Stimulated activated CD4-positive, alpha-beta T cell treated with anti-CD3 and anti-CD28 coated beads, Interleukin-2, amount 100 ng/mL, for 24 hours (primary cell): ENCODE measurements at regions not wholly inside any gene's neighbourhood (a gene's known extent, or its start where the extent isn't known, plus 50 kb on each side); places are given as distances from the start of the nearest gene placed in this dataset.
"Not testable (repeated sequence)": the region's sequence is repeated elsewhere in the genome, so short reads cannot be mapped to it uniquely, and the experiment has no call there.

Experiments
- DNase-seq, 2 donors: peaks; one replicate each; pipeline ENCODE4 v3.0.0-alpha.2; 2020

DNA sequence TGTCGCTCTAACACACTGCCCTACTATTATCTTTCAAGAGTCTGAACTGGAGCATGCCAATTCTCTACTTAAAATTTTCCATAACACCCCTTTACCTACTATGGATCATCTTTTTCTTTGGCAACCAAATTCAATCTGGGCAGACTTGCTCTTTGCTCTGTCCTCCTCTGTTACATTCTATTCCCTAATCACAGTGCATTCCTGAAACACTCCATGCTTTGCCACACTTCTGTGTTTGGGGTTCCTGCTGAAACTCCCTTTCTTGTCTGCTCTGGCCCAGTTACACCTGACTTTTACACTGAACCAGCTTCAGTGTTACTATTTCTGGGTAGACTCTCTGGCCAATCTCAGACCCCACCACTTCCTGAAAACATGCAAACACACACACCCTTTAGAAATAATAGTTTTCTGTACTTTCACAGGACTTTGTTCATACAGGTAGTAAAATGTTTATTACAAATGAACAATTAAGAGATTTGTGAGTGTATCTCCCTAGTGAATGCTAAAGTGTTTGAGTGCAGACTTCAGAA lies 119.9 kb upstream of the DCC start:
- DNase-seq, result no peak

DNA sequence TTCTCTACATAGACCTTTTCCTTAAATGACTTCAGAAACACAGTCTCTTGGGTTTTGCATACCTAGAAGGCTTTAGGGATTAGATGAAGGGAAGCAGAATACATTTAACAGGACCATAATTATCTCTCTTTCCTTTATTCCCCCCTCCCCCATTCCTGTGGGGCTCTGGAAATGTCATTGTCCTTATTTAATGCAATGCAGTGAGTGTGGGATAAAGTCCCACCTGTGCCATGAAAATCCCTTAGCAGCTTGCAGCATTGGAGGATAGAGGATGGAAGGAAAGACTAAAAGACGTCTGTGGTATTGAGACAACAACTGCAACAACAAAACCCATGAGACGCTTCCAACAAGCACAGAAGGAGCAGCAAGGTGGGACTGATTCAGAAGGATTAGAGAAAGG lies 117.8 kb upstream of the DCC start:
- DNase-seq, result no peak

DNA sequence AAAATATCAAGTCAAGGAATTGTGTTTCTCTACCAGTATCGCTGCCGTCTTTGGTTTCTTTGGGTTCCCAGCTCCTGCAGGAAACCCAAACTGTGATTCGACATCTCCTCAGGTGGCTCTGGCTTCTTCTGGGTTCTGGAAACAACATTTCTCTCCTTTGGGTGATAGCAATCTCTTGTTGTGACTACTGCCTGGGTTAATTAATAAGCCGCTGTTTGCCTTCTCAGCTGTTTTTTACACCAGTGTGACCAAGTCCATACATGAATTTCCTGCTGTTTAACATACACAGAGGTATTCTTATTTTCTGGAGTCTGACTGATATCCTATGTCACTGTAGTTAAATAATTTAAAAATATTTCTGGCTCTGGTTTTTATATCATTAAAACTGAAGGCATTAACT lies 112.5 kb upstream of the DCC start:
- no peak for DNase-seq

DNA sequence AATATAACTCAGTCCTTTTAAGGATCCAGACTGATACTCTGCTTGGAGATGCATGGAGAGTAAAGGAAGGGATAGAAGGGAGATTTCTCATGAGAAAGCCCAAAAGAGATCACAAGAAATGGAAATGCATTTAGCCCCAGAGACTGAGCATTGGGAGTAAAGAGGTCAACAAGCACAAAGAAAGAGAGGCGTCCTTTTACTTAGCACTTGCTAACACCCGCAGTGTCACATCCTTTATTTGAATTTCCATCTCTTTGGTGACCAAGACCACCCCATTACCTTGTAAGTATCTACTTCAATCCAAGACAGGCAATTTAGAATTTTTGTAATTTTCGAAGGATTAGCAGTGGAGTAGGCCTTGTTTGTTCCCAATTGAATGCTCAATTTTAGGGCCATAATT lies 111.8 kb upstream of the DCC start:
- DNase-seq, result no peak

DNA sequence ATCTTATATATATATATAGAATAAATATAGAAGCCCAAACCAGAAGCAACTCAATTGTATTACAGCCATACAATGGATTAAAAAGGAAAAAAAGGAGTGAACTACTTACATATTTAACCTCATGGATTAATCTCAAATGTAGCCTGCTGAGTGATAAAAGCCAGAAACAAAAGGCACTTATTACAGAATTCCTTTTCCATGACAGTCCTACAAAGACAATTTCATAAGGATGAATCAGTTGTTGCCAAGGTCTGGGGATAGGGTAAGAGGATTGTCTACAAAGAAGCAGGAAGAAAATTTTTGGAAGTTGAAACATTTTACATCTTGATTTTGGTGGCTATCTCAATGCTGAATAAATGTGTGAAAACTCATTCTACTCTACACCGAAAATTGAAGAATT lies 103.9 kb upstream of the DCC start:
- no peak for DNase-seq

DNA sequence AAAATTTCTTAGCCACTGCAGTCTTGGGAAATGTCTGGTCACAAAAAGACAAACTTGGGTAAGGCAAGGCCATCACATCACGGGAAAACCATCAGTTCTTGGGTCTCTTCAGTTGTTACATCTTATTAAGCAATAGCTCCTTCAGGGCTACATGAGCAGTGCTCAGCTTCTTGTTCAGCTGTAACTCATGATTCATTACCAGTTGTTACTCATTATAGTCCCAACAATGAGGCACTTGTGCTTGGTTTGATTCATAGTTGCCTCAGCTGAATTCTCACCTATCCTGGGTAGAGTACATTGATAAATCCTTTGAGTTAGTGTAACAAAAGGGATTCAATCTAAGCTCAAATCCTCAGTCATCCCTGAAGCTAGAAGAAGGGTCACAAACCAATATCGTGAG lies 102.4 kb upstream of the DCC start:
- no peak for DNase-seq

DNA sequence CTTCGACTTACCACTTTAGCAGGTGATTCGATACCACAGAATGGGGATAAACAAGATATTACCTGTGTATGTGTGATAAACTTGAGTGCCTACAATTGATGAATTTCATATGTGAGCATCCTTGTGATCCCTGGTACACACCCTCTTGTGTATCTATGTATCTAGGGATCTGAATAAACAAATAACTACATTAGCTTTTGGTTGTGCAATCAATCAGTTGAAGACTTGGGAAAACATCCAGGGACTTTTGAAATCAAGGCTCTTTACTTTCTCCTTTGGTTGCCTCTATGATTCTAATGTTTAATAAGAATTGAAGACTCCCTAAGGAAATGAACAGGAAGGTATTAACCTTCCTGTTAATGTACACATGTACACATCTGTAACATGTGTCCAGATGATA lies 97.3 kb upstream of the DCC start:
- DNase-seq, result no peak

DNA sequence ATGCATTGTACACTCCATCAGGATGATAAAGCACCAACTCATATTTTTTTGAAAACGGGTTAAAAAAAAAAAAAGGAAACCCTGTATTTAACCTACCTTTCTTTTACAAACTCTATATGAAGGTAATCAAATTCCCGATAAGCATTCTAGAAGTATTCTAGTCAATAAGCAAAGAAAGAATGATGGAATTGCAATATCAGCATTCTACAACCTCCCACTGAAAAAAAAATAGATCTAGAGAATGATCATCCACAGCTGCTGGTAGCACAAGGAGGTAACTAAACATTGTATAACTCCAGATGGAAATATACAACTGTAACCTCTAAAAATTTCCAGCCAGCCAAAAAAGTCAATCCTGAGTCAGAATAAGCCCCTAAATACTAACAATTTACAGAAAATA lies 95.3 kb upstream of the DCC start:
- DNase-seq, result no peak

DNA sequence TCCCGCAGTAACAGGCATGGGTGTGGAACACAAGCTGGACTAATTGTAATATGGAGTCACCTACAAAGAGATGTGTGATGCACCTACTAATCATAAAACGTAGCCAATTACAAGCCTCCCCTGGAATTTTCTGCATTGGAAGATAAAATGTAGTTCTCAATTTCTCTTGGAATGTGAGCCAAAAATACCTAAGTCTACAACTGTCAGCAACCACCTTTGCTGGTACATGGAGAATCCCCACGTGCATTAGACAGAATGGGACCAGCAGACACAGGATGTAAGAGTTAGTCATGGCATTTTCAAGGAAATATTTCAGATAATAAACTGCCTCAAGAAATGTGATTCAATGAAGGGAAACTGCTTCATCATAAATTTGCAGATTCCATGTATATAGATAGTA lies 85.6 kb upstream of the DCC start:
- no peak for DNase-seq

DNA sequence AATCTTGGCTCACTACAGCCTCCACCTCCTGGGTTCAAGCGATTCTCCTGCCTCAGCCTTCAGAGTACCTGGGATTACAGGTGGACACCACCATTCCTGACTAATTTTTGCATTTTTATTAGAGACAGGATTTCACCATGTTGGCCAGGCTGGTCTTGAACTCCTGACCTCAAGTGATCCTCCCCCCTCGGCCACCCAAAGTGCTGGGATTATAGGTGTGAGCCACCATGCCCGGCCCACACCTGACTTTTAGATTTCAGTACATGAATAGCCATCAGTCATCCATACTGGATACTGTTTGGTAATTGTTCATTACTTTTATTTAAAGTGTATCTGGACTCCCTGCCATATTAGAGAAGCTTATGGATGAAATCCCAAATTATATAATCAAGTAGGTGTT lies 82.6 kb upstream of the DCC start:
- DNase-seq, result not testable (repeated sequence)

DNA sequence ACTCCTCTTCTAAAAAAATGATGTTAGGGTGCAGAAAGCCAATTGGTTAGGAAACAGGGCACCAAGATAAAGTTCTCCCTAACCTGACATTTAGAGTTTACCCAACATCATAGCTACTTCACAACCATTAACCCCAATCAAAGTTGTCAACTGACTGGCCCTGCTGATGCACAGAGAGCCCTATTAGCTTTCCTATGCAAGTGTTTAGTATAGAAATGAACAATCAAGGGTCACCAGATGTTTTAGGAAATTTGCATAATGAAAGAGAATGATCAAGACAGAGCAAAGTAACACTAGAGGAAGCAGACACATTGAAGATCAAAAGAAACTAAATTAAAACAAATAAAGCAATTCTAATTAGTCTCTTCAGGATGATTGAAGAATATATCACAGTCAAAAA lies 64.2 kb upstream of the DCC start:
- no peak for DNase-seq

DNA sequence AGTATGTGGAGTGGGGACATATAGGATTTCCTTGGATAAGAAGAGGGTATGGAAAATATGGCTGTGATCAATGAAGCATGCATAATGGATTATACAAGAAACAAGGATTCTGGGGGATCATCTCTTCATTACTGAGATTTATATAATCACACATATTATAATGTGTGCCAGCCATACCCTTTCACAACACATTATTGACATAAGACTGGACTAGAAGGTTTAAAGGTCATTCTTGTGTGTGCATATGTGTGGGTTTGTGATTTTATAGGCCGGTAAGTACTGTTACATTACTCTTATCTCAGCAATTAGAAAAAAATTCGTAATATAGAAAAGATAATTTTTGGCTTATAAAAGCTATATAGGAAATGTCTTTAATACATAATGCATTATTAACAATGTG lies 62.2 kb upstream of the DCC start:
- no peak for DNase-seq

DNA sequence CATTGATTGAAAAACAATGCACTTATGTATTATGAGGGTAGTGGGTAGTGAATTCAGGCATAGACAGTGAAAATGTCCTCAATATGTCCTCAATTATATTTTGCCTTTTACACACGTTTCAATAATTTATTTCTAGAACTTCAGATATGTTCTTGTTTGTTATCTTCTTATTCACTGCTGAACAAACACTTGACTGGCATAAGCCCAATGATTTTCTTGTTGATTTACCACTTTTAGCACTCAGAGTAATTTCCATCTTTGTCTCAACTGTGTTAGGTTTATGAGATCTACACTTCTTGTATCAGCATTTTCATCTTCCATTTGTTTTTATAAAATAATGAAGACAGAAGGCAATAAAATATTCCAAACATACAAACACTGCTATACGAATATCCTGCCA lies 61.8 kb upstream of the DCC start:
- DNase-seq, result no peak

DNA sequence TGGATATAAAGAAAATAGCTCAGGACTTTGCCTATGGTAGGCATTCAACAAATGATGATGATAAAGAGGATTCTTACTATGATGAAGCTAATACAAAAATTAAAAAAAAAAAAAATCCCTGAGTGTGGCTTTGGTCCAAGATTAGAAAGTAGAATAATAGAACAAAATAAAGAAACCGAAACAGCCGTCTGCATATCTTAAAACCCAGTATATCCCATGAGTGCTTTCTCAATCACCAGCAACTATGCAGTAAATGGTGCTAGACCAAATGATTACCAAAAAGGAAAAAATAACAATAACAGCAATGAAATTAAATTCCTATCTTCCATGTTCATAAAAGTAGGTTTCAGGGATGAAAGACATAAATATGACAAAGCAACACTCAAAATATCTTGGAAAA lies 59.3 kb upstream of the DCC start:
- DNase-seq, result no peak

DNA sequence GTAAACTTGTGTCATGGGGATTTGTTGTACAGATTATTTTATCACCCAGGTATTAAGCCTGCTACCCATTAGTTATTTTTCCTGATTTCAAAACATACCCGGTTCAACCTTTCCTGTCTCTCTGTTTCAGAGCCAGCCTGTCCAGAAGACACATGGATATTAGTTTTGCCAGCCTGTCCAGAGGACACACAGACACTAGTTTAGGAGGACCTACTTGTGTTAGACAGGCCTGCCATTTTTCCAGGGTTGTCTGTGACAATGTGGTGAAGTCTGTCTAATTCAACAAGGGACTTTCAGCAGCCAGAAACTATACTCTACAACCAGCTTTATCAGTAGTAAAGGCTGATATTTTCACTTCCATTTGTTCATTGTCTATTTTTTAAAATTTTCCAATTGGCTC lies 56.1 kb upstream of the DCC start:
- no peak for DNase-seq

DNA sequence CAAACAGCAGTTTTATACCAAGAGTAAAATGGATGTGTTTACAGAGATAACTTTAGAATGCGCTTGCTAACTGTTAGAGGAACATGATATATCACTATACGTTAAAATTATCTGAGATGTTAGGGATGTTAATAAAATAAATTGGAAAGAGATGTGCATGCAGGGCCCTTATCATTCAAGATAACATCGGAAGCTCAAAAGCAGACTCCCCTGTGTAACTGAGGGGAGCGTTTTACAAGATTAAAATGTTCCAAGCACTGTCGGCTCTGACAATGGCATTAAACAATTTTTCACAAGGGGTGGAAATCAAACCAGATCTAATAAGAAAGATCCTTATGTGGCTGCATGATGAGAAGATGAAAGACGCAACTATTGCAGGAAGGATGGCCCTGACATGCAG lies 53.3 kb upstream of the DCC start:
- DNase-seq, result no peak

DNA sequence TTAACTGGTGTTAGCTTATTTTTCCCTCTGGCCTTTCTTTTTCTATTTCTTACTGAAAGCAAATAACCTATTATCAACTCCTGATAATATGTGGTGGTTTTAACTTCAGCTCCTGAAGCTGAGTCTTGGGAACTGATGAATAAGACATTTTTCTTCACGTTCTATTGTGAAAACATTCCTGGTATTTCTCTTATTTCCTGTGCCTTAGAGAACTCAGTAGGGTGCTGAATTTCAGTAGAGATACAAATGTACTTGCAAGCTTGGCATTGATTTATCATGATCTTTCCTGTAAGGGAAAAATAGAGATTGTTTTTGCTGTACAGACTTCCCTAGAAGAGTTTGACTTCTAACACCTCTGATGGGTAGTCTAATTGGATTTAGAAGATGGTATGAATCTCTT lies 52.8 kb upstream of the DCC start:
- DNase-seq, result no peak

DNA sequence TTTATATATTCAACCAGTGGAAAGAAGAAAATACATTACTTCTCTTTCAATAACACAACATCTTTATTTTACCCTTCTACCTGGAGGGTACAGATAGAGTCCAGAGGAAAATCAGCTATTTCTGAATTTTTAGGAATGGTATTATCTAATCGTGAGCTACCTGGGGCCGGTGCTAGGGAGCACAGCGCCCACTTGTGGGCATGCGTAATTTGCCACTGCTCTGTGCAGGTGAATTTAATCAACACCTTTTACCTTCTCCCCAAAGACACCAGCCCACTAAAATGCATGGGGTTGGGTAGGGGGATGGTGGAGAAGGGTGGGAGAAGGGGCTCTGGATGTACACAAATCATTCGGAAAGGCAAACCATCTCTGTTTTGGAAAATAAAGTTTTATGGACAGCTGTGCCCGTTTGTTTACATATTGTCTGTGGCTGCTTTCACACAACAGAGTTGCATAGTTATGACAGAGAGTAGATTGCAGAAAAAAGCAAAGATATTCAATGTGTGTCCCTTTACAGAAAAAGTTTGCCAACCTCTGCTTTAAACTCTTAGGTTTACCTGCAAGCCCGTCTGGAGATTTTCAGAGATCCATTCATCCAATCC lies 51.5 kb upstream of the DCC start:
- peak in 1 of 2 donors; percentile 17 for DNase-seq

DNA sequence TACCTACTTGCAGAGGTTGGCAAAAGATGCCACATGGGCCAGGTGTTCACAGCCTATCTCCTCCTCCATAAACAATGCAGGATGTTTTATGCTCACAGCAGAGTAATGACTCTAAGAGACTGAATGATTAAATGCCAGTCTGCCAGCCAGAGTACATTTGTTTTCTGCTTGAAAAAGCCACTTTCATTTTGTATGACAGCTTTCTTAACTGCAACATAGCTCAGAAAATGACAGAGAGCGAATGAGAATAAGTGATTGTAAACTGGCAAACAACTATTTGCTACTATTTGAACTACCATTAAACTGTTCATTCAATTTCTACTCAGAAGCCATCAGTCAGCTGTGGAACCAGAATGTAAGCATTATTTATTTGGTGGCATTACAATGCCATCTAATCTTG lies 50.6 kb upstream of the DCC start:
- no peak for DNase-seq
